AG09309 (cell line): ENCODE measurements at regions not wholly inside any gene's neighbourhood (a gene's known extent, or its start where the extent isn't known, plus 50 kb on each side); places are given as distances from the start of the nearest gene placed in this dataset.

Experiments
- DNase-seq: peaks from one replicate; pipeline ENCODE4 v3.0.0-alpha.2; 2010; ENCODE audit warnings: low read depth
- H3K4me3 ChIP-seq: 2 replicates; pipeline ENCODE4 v1.5.1; 2011; ENCODE audit warnings: mild to moderate bottlenecking, low read depth, low read length, moderate library complexity; ENCODE audit not compliant: control insufficient read depth
- TF ChIP-seq, protein P1 (sequence below): IDR thresholded peaks from 2 replicates; pipeline ENCODE4 v1.5.1; 2011; ENCODE audit warnings: mild to moderate bottlenecking, low read depth, low read length, inconsistent platforms; ENCODE audit not compliant: insufficient read depth, control insufficient read depth; ENCODE audit errors: missing control alignments

DNA sequence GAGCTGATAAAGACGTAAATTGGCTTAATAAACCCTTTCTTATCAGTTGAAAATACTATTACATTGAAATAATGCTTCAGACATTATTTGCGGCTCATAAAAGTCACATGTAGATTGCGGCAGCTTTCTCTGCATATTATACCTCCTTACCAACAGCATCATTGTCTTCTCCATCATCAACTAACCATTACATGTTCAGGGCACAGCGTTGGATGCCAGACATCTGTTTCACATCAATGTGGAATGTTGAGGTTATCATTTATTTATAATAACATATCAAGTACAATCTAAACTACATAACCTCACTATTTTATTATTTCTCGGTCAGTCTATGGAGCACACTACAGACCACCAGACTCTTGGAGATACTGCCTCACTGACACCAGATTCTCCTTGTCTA lies 573.8 kb upstream of the FAT3 start:
- no peak for DNase-seq
- TF ChIP-seq, protein P1, sequence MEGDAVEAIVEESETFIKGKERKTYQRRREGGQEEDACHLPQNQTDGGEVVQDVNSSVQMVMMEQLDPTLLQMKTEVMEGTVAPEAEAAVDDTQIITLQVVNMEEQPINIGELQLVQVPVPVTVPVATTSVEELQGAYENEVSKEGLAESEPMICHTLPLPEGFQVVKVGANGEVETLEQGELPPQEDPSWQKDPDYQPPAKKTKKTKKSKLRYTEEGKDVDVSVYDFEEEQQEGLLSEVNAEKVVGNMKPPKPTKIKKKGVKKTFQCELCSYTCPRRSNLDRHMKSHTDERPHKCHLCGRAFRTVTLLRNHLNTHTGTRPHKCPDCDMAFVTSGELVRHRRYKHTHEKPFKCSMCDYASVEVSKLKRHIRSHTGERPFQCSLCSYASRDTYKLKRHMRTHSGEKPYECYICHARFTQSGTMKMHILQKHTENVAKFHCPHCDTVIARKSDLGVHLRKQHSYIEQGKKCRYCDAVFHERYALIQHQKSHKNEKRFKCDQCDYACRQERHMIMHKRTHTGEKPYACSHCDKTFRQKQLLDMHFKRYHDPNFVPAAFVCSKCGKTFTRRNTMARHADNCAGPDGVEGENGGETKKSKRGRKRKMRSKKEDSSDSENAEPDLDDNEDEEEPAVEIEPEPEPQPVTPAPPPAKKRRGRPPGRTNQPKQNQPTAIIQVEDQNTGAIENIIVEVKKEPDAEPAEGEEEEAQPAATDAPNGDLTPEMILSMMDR: no peak

DNA sequence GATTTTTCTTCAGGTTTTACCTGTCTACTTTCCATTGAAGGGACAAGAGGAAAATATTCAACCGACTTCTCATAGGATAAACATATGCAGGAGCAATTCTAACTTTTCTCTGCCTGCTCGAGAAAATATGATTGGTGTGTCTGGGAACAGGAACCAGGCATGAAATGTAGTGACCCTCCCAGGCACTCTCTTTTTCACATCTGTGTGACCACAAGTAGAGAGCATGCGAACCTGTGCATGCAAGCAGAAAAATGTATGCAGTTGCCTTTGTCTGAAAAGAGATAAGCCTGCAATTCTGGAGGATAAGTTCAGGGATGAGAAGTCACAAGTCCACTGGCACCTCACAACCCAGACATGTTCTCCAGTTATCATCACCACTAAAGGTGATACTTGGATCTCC lies 583.5 kb upstream of the FAT3 start:
- TF ChIP-seq, protein P1: no peak
- no peak for DNase-seq
- H3K4me3 ChIP-seq: no peak overlapping the region

More for the DNA sequence above, 573.8 kb upstream of the FAT3 start:
- H3K4me3 ChIP-seq: no peak overlapping the region

DNA sequence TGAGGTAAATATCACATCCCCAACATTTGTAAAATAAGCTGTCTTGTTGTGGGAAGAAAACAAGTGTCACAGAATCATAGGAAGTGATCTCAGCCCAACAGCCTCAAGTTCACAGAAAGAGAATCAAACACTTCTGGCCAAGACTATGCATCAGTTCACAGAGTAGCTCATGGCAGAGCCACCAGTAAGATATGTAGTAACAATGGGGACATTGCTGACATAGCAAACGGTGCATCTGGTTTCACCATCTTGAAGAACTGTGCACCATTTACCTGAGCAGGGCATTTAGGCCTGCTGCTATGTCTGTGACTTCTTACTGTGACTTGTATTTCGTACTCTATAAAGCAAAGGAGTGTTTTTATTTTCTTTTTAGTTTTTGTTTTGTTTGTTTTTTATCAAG lies 585.3 kb upstream of the FAT3 start:
- TF ChIP-seq, protein P1: no peak
- H3K4me3 ChIP-seq: no peak overlapping the region
- DNase-seq: no peak

- no peak overlapping the region for H3K4me3 ChIP-seq
- TF ChIP-seq, protein P1: no peak
- no peak for DNase-seq
These were observed 593.5 kb upstream of the FAT3 start for GRCh38 chr11:91630916-91631673.

- H3K4me3 ChIP-seq: no peak overlapping the region
- TF ChIP-seq, protein P1: no peak
- no peak for DNase-seq
These were observed 599.1 kb upstream of the FAT3 start for GRCh38 chr11:91625495-91625894.

DNA sequence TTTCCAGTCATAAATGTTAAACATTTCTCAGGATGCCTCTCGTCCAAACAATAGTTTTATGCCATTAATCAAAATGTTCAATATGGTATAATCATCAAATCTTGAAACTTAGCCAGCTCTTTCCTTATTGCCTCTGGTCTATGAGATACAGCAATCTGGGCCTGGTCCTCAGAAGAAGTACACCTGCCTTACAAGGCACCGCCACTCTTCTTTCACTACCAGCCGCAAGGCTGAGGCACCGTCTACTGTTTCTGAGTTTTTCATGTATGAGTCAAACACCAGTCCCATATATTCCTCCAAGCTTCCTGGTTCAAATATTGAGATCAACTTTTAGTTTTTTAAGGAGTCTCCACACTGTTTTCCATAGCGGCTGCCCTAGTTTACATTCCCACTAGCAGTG lies 600.6 kb upstream of the FAT3 start:
- TF ChIP-seq, protein P1: no peak
- H3K4me3 ChIP-seq: no peak overlapping the region
- no peak for DNase-seq
